PFSK-1 (cell line): ENCODE measurements at regions not wholly inside any gene's neighbourhood (a gene's known extent, or its start where the extent isn't known, plus 50 kb on each side); places are given as distances from the start of the nearest gene placed in this dataset.

ENCODE experiments used
- FOXP2 ChIP-seq: optimal IDR thresholded peaks from 2 replicates; pipeline ENCODE3; 2011; ENCODE audit warnings: borderline replicate concordance, control low read depth, inconsistent platforms; ENCODE audit not compliant: insufficient read depth; ENCODE audit errors: extremely low read length, extremely low read depth
- POLR2AphosphoS5 ChIP-seq: IDR thresholded peaks from 2 replicates; pipeline ENCODE4 v1.6.1; 2012; ENCODE audit warnings: low read depth, mild to moderate bottlenecking, control low read depth, low read length, moderate library complexity
- SIN3A ChIP-seq: IDR thresholded peaks from 2 replicates; pipeline ENCODE4 v1.6.1; 2012; ENCODE audit warnings: mild to moderate bottlenecking, low read length, moderate library complexity, borderline replicate concordance; ENCODE audit not compliant: insufficient read depth
- TAF1 ChIP-seq: IDR thresholded peaks from 2 replicates; pipeline ENCODE4 v1.6.1; 2012; ENCODE audit warnings: low read length, control low read depth, borderline replicate concordance; ENCODE audit not compliant: insufficient read depth
- TF ChIP-seq, protein P1 (sequence below), 2 experiments: IDR thresholded peaks; 2 replicates each; pipeline versions ENCODE4 v1.6.1 to v1.8.0; 2011 to 2012; ENCODE audit warnings: low read depth in 2 of 2, low read length in 2 of 2, control low read depth in 1 of 2, inconsistent platforms in 1 of 2, mild to moderate bottlenecking in 1 of 2, moderate library complexity in 1 of 2; ENCODE audit not compliant: insufficient read depth in 1 of 2

DNA sequence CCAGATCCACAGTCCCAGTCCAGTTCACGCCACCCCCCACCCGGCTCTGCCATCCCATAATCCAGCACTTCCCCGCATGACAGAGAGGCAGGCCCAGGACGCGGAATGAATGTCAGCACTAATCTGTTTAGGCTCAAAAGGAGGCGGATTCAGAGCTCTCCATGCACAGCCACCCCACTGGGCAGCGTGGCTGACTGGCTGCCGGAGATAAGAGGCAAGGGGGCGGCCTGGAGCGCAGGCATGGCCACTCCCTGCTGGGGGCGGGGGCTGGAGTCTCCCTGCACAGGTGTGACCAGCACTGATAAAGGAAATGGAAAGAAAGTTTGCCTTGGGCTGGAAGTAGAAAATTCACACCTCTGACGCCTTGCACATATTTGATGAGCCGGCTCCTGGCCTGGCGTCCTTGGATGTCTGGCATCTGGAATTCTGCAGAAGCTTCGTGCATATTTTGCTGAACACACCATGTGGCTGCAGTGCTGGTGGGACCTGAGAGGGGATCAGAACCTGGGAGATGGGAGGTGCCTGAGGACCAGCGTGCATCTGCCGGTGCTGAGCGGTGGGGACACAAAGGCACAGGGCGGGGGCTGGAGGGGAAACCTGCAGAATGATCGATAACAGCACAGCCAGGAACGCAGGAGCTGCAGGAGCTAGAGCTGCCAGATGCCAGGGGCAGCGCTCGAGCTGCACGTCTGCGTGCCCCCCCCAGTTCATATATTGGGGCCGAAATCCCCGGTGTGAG lies 344.4 kb downstream of the CTTN start:
- no peak for TF ChIP-seq FOXP2
- no peak for TF ChIP-seq POLR2AphosphoS5
- TF ChIP-seq TAF1 = no peak
- TF ChIP-seq, protein P1, sequence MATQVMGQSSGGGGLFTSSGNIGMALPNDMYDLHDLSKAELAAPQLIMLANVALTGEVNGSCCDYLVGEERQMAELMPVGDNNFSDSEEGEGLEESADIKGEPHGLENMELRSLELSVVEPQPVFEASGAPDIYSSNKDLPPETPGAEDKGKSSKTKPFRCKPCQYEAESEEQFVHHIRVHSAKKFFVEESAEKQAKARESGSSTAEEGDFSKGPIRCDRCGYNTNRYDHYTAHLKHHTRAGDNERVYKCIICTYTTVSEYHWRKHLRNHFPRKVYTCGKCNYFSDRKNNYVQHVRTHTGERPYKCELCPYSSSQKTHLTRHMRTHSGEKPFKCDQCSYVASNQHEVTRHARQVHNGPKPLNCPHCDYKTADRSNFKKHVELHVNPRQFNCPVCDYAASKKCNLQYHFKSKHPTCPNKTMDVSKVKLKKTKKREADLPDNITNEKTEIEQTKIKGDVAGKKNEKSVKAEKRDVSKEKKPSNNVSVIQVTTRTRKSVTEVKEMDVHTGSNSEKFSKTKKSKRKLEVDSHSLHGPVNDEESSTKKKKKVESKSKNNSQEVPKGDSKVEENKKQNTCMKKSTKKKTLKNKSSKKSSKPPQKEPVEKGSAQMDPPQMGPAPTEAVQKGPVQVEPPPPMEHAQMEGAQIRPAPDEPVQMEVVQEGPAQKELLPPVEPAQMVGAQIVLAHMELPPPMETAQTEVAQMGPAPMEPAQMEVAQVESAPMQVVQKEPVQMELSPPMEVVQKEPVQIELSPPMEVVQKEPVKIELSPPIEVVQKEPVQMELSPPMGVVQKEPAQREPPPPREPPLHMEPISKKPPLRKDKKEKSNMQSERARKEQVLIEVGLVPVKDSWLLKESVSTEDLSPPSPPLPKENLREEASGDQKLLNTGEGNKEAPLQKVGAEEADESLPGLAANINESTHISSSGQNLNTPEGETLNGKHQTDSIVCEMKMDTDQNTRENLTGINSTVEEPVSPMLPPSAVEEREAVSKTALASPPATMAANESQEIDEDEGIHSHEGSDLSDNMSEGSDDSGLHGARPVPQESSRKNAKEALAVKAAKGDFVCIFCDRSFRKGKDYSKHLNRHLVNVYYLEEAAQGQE (IDR thresholded peaks at IDR 0.05; ENCODE audit: insufficient read depth in 1 of 2, low read depth in 2 of 2, low read length in 2 of 2) = no peak
- no peak for TF ChIP-seq SIN3A

DNA sequence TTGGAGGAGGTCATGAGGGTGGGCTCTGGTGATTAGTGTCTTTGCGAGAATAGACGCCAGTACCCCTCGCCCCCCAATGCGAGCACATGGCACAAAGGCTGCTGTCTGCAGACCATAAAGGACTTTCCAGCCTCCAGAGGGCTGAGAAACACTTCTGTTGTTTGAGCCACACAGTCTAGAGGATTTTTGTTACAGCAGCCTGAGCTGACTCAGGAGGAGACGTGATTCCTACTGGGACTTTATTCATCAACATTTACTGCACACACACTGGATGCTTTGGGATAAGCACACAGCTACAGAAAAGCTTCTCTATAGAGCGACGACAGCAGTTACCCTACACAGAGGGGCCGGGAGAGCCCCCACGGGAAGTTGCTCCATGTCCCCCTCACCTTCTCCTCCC lies 345.0 kb downstream of the CTTN start:
- TF ChIP-seq SIN3A = no peak
- TF ChIP-seq, protein P1 (IDR thresholded peaks at IDR 0.05; ENCODE audit: insufficient read depth in 1 of 2, low read depth in 2 of 2, low read length in 2 of 2) = no peak
- TF ChIP-seq TAF1 = no peak
- no peak for TF ChIP-seq POLR2AphosphoS5
- no peak for TF ChIP-seq FOXP2

DNA sequence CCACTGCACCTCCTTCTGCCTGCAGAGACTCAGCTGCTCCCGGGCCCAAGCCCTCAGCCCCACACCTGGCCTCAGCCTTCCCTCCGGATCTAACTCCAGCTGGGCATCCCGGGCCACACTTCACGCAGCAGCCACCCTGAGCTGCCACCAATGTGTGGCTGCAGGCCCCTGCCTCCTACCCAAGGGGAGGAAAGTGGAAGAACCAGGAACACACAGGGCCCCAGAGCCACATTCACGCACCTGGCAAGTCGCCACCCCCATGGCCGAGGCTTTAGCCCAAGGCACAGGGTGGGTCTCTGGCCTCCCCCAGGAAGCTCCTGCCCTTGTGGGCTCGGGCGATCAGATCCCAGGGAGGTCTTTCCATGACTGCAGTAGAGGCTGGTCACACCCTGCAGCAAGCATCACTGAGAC lies 345.6 kb downstream of the CTTN start:
- TF ChIP-seq, protein P1 (IDR thresholded peaks at IDR 0.05; ENCODE audit: insufficient read depth in 1 of 2, low read depth in 2 of 2, low read length in 2 of 2) = no peak
- no peak for TF ChIP-seq FOXP2
- no peak for TF ChIP-seq TAF1

DNA sequence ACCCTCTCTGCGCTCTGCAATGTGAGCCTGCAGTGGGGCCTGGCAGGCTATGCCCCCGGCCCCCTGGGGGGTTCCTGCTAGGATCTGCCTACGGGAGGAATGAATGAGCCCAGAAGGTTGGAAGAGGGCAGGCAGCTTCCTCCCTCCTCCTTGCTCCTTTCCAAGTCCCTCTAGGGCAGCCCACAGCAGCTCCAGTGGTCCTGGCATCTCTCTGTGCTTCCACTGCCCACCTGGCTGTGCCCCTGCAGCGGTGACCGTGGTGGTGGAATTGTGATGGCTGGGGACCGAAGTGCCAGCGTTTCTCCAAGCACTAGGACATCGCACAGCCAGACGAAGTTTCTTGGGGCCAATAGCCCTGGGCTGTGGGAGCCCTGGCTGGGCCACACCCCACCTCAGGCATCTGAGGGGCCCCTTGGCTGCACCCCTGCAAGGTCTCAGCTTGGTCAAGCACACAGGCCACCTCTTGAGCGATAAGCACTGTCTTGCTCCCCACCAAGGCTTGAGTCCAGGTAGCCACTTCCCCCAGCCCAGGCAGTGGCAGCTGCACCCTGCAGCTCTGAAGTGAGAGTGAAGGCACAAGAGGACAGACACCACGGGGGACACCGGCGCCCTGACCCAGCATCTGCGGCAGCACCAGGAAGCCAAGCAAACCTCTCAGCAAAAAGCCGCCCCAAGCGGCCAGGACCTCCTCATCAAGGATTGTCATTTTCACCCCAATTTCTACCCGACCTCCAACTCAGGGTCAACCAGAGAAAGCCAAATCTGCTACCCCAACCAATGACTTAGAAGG lies 346.3 kb downstream of the CTTN start:
- TF ChIP-seq SIN3A (no peak), FOXP2 (no peak), POLR2AphosphoS5 (no peak), TAF1 (no peak)
- TF ChIP-seq, protein P1 (IDR thresholded peaks at IDR 0.05; ENCODE audit: insufficient read depth in 1 of 2, low read depth in 2 of 2, low read length in 2 of 2) = no peak
